Gastrocnemius medialis (tissue), 4 donors: ENCODE measurements at regions not wholly inside any gene's neighbourhood (a gene's known extent, or its start where the extent isn't known, plus 50 kb on each side); places are given as distances from the start of the nearest gene placed in this dataset.

Experiments used
- POLR2A ChIP-seq, 2 donors: fragments of 450-650 bp; IDR thresholded peaks; one replicate each; pipeline ENCODE4 v1.6.1; 2017; ENCODE audit warnings: antibody characterized with exemption in 2 of 2, mild to moderate bottlenecking in 2 of 2, moderate library complexity in 2 of 2
- TF ChIP-seq, protein P1 (sequence below), 5 experiments: fragments of 450-650 bp in 3 of 5; fragments of 200-600 bp in 2 of 5; sonication (generic) in 2 of 5; IDR thresholded peaks in 4 of 5; conservative IDR thresholded peaks in 1 of 5; 1 replicate in 4 of 5; 2 replicates in 1 of 5; pipeline ENCODE4 v1.5.1; 2016 to 2019; ENCODE audit warnings: antibody characterized with exemption in 5 of 5, mild to moderate bottlenecking in 3 of 5, moderate library complexity in 3 of 5

DNA sequence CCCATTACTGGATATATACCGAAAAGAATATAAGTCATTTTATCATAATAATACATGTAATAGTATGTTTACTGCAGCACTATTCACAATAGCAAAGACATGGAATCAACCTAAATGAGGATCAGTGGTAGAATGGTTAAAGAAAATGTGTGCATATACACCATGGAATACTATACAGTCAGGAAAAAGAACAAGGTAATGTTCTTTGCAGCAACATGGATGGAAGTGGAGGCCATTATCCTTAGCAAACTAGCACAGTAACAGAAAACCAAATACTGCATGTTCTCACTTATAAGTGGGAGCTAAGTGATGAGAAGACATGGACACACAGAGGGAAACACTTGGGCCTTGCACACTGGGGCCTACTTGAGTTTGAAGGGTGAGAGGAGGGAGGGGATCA is 207.4 kb upstream of the APOOL start:
- TF ChIP-seq, protein P1, sequence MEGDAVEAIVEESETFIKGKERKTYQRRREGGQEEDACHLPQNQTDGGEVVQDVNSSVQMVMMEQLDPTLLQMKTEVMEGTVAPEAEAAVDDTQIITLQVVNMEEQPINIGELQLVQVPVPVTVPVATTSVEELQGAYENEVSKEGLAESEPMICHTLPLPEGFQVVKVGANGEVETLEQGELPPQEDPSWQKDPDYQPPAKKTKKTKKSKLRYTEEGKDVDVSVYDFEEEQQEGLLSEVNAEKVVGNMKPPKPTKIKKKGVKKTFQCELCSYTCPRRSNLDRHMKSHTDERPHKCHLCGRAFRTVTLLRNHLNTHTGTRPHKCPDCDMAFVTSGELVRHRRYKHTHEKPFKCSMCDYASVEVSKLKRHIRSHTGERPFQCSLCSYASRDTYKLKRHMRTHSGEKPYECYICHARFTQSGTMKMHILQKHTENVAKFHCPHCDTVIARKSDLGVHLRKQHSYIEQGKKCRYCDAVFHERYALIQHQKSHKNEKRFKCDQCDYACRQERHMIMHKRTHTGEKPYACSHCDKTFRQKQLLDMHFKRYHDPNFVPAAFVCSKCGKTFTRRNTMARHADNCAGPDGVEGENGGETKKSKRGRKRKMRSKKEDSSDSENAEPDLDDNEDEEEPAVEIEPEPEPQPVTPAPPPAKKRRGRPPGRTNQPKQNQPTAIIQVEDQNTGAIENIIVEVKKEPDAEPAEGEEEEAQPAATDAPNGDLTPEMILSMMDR (IDR thresholded peaks at IDR 0.05 in 4 of 5, conservative IDR thresholded peaks at IDR 0.05 in 1 of 5), result no peak
- TF ChIP-seq POLR2A (IDR thresholded peaks at IDR 0.05), result no peak
